DMS 273 (cell line): ENCODE measurements at regions not wholly inside any gene's neighbourhood (a gene's known extent, or its start where the extent isn't known, plus 50 kb on each side); places are given as distances from the start of the nearest gene placed in this dataset.
"Not testable (repeated sequence)": the region's sequence is repeated elsewhere in the genome, so short reads cannot be mapped to it uniquely, and the experiment has no call there.

Source experiments
- DNase-seq: peaks from one replicate; lab custom pipeline; 2025; ENCODE audit not compliant: unreplicated experiment; lab: John Stamatoyannopoulos, UW

DNA sequence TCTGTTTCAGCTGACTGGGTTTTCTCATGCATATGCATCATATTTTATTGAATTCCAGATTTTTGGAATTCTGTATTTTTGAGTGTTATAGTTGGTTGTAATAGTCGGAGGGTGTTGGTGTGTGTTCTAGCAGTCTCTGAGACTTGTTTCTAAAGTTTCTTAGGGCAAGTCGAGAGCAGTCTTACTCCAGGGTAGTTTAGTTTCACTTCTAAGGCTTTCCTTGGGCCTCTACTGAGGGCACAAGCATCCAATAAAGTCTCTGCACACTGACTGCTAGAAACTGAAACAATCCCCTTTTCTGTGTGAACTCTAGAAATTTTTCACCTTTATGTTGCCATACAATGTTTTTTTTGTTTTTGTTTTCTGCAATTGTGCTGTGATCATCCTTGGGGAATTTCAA, 663.7 kb upstream of the LRATD1 start:
- no peak for DNase-seq

- no peak for DNase-seq
These were observed 646.3 kb upstream of the LRATD1 start for GRCh38 chr2:13986119-13986720.

GRCh38 chr2:13996527-13996926, 636.0 kb upstream of the LRATD1 start:
- DNase-seq, result no peak

GRCh38 chr2:14011190-14011589, 621.3 kb upstream of the LRATD1 start:
- no peak for DNase-seq

- no peak for DNase-seq
These were observed 617.3 kb upstream of the LRATD1 start for GRCh38 chr2:14015113-14015630.

DNA sequence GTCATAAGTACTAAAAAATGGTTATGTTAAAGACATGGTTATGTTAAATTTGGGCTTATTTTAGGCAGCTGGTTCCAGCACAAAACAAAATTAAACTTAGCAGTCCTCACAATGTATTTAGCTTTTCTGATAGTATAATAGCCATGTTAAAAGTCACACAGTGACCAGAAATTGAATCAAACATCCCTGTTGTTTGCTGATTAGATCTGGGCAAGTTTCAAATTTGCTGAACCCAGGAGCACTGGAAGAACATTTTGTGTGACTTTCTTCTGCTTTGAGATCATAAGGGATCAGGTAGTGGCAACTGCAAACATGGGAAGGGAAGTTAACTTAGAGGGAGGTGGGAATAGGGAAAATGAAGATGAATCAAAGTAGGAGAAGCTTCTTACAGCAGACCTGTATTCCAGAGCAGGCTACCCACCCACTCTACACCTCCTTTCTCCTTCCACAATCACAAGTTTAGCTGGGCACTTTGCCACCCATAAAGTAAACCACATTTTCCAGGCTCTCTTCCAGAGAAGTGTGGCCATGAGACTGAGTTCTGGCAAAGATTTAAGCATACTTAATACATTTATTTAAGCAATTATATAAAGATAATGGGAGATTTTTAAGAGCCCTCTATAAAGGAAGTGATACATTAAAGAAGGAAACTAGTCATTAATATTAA, 616.1 kb upstream of the LRATD1 start:
- no peak for DNase-seq

DNA sequence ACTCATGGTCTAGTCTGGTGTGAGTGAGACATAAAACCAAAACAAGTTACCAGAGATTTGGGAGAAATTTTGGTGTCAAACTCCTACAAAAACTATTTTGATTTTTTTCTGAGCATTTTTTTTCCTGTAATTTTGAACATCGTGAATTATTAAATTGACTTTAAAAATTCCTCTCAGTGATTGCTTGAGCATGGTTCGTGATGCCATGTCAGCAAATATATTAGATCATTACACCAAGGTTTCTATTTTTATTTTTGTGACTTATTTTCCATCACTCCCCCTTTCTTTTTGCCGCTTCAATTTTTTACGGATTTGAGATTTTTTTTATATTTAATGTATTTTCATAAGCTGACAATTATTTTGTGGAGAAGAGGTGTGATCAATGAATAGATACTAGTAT, 613.9 kb upstream of the LRATD1 start:
- no peak for DNase-seq

DNA sequence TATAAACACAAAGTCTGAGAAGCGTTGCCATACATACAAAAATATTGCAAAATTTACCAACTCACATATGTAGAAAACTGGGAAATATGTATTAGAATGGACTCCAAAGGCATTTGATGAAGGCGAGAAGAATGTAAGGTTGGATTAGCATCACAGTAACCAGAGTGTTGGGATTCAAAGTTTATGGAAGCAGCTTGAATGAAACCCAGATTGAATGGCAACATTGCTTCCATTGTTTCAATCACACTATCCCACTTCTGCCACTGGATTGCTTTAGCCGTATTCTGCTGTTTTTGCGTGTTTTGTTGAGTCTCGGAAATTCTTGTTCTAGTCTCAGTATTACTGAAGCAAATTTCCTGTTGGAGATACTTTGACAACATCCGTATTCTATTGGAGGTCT, 609.0 kb upstream of the LRATD1 start:
- DNase-seq, result no peak

DNA sequence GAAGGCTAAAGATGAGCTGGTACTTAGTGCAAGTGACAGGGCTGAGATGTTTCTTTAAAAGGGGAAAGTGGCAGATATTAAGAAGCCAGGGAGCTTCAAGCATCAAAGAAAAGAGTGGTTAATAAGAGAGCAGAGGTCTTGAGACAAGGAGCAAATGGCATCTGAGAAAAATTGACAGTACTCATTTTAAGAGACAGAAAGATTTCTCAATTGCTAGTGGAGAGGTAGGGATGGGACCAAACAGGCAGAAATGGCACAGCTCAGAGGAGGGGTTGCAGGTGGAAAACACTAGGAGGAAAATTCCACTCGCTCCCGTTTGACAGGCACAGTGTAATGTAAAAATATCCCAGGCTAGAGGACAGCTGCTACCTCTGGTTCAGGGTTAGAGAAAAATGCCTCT, 593.4 kb upstream of the LRATD1 start:
- DNase-seq, result no peak

GRCh38 chr2:14047491-14047890, 585.0 kb upstream of the LRATD1 start:
- DNase-seq, result no peak

DNA sequence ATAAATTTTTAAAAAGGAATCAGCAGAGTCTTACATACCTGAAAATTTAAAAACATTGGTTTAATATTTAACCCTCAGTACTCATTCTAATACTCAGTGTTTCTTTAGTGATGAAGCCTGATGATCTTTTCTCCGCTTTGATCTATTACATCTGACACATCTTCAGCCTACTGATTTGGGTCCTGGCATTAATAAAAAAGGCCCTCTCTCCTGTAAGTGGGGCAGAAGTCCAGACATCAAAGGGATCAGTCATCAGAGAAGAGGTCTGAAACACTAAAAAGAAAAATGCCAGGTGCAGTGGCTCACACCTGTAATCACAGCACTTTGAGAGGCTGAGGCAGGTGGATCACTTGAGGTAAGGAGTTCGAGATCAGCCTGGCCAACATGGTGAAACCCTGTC, 581.1 kb upstream of the LRATD1 start:
- no peak for DNase-seq

GRCh38 chr2:14053105-14053504, 579.4 kb upstream of the LRATD1 start:
- no peak for DNase-seq

DNA sequence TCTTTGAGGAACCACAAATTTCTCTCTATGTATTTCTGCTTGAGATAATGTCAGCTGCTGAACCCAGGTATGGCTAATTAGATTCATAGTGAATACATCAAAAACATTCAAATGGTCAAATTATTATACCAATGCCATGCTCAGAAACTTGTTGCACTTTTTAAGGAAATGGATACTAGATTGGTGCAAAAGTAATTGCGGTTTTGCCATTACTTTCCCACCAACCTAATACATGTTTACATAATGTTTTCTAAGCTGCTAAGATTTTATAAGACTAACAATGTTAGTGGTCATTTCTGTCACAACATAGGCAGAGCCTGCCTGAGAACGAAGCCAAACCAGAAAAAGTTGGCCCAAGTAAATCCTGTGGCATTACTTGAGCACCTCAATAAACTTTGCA, 568.2 kb upstream of the LRATD1 start:
- DNase-seq, result no peak

DNA sequence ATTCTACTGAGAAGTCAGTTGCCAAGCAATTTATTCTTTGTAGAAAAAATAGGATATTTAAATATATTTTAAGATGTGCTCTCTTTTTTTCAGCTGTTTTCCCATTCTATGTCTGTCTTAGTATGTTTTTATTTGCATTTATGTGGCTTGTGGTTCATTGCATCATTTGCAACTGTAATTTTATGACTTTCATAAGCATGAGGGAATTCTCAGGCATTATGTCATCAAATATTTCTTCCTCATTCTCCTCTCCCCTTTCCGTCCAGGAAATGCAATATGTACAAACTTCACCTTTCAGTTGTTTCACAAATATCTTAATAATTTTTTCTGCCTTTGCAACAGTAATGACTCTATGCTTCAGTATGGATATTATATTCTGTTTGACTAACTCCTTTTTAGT, 560.2 kb upstream of the LRATD1 start:
- no peak for DNase-seq

DNA sequence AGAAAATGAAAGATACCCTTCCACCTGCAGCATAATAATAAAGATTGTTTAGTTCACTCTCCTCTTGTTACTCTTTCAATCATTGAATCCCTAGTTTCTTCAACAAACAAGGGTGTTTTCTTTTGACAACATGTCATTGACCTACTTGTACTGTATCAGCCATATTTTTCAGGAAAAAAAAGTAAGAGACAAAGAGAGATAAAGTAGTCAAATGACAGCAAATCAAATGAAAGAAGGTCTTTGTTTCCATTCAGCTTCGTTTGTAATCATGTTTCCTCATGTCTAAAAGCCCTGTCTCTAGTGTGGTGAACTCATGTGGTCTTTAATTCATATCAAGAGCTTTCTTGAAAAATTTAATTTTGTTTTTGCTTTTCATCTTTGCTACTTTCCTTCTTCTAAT, 557.8 kb upstream of the LRATD1 start:
- DNase-seq, result no peak

DNA sequence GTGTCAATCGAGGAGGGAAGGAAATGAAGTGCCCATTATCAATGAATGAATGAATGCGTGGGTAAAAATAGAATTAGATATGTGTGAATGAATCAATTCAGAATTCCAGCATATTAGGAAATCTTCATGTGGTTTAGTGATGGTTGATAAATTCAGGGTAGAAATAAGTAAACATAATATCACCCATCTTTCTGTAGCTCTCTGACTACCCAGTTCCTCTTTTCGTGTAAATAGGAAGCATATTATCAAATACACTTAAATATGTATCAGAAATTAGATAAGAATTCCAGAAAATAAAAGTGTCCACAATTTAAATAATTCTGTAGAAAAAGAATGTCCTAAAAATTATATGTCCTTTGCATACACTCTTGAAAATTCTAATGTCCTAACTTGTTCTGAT, 552.9 kb upstream of the LRATD1 start:
- DNase-seq, result no peak

- DNase-seq, result no peak
These were observed 551.0 kb upstream of the LRATD1 start for GRCh38 chr2:14081521-14081920.

DNA sequence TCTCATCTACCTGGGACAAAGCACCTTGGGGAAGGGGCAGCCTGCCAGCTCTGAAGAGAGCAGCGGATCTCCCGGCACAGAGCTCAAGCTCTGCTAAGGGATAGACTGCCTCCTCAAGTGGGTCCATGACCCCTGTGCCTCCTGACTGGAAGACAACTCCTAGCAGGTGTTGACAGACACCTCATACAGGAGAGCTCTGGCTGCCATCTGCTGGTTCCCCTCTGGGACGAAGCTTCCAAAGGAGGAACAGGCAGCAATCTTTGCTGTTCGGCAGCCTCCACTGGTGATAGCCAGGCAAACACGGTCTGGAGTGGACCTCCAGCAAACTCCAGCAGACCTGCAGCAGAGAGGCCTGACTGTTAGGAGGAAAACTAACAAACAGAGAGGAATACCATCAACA, 549.9 kb upstream of the LRATD1 start:
- DNase-seq, result no peak

- no peak for DNase-seq
These were observed 537.9 kb upstream of the LRATD1 start for GRCh38 chr2:14094592-14094991.

- DNase-seq, result not testable (repeated sequence)
These were observed 533.4 kb upstream of the LRATD1 start for GRCh38 chr2:14099101-14099500.

DNA sequence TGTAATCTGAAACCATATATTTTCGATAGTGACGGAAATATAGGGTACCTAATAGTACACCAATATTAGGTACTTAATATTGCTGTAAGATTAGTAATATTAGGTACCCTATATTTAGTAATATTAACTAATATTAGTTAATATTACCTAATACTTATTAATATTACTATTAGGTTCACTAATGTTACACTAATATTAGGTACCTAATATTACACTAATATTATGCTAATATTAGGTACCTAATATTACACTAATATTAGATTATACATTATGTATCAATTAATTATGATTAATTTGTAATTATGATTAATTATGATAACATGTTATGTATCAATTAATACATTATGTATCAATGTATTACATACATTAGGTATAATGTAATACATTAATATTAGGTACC, 518.2 kb upstream of the LRATD1 start:
- no peak for DNase-seq

DNA sequence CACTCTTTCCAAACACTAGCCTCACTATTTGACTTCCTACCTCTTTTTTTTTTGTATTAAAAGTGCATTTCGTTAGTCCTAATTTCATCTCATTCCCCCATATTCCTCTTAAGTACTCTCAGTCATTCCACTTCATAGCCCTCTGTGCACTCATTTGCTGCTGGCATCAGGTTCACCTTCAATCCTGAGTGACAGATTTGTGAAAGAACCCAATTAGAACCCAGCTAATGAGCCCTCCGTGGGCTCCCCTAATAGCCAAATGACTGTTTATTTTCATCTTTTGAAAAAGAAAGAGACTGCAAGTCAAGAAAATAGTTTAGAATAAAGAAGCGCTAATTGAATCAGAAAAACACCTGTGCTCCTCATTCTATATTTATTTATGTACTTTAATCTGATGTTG, 512.1 kb upstream of the LRATD1 start:
- DNase-seq, result no peak
